Neural progenitor cell (in vitro differentiated cells): ENCODE measurements at regions not wholly inside any gene's neighbourhood (a gene's known extent, or its start where the extent isn't known, plus 50 kb on each side); places are given as distances from the start of the nearest gene placed in this dataset.

ENCODE experiments used
- DNase-seq: peaks from one replicate; pipeline ENCODE4 v3.0.0-alpha.2; 2016; ENCODE audit warnings: low spot score
- H2AFZ ChIP-seq: fragments of 200-600 bp; sonication (generic); replicated peaks from 2 replicates; pipeline ENCODE4 v1.6.1; 2016; ENCODE audit warnings: antibody characterized with exemption
- H3F3A ChIP-seq: fragments of 200-600 bp; sonication (generic); 2 replicates; pipeline ENCODE4 v1.6.1; 2016; ENCODE audit warnings: antibody characterized with exemption, low read depth
- H3K27ac ChIP-seq: fragments of 200-600 bp; sonication (generic); 2 replicates; pipeline ENCODE4 v1.5.1; 2016; ENCODE audit warnings: mild to moderate bottlenecking
- H3K27me3 ChIP-seq: fragments of 200-600 bp; sonication (generic); 2 replicates; pipeline ENCODE4 v1.6.1; 2016; ENCODE audit warnings: mild to moderate bottlenecking, moderate library complexity
- H3K36me3 ChIP-seq: fragments of 200-600 bp; sonication (generic); 2 replicates; pipeline ENCODE4 v1.5.1; 2016
- H3K4me1 ChIP-seq: fragments of 200-600 bp; sonication (generic); 2 replicates; pipeline ENCODE4 v1.6.1; 2016; ENCODE audit warnings: mixed run types
- H3K4me2 ChIP-seq: fragments of 200-600 bp; sonication (generic); 2 replicates; pipeline ENCODE4 v1.6.1; 2016
- H3K4me3 ChIP-seq: fragments of 200-600 bp; sonication (generic); 2 replicates; pipeline ENCODE4 v1.5.1; 2016
- H3K79me2 ChIP-seq: fragments of 200-600 bp; sonication (generic); 2 replicates; pipeline ENCODE4 v1.6.1; 2016; ENCODE audit warnings: low read depth
- H3K9ac ChIP-seq: fragments of 200-600 bp; sonication (generic); 2 replicates; pipeline ENCODE4 v1.6.1; 2016
- H3K9me3 ChIP-seq: fragments of 200-600 bp; sonication (generic); 2 replicates; pipeline ENCODE4 v1.5.1; 2016; ENCODE audit warnings: low read depth
- H4K20me1 ChIP-seq: fragments of 200-600 bp; sonication (generic); 2 replicates; pipeline ENCODE4 v1.6.1; 2016; ENCODE audit warnings: low read depth
- H3K27ac Mint-ChIP-seq: 3 replicates; pipeline ENCODE4 v1.8.0; 2021; ENCODE audit warnings: mixed read lengths
- H3K27me3 Mint-ChIP-seq: 2 replicates; pipeline ENCODE4 v1.8.0; 2022; ENCODE audit warnings: low read depth, mild to moderate bottlenecking, inconsistent platforms, moderate library complexity, mixed read lengths; ENCODE audit not compliant: insufficient read depth
- H3K36me3 Mint-ChIP-seq: 3 replicates; pipeline ENCODE4 v1.8.0; 2021; ENCODE audit warnings: mixed read lengths
- H3K4me1 Mint-ChIP-seq: 3 replicates; pipeline ENCODE4 v1.8.0; 2021; ENCODE audit warnings: mixed read lengths
- H3K4me3 Mint-ChIP-seq: 3 replicates; pipeline ENCODE4 v1.8.0; 2021; ENCODE audit warnings: mild to moderate bottlenecking, moderate library complexity, mixed read lengths
- H3K9me3 Mint-ChIP-seq: 3 replicates; pipeline ENCODE4 v1.8.0; 2020; ENCODE audit warnings: mixed read lengths
- EZH2 ChIP-seq: fragments of 200-600 bp; sonication (generic); IDR thresholded peaks from 2 replicates; pipeline ENCODE4 v1.6.1; 2017; ENCODE audit warnings: antibody characterized with exemption, mild to moderate bottlenecking, moderate library complexity
- EZH2phosphoT487 ChIP-seq: fragments of 200-600 bp; sonication (generic); IDR thresholded peaks from 2 replicates; pipeline ENCODE4 v1.6.1; 2017; ENCODE audit warnings: antibody characterized with exemption
- TF ChIP-seq, protein P1 (sequence below): fragments of 200-600 bp; sonication (generic); IDR thresholded peaks from 2 replicates; pipeline ENCODE4 v1.5.1; 2017; ENCODE audit warnings: antibody characterized with exemption, mild to moderate bottlenecking

DNA sequence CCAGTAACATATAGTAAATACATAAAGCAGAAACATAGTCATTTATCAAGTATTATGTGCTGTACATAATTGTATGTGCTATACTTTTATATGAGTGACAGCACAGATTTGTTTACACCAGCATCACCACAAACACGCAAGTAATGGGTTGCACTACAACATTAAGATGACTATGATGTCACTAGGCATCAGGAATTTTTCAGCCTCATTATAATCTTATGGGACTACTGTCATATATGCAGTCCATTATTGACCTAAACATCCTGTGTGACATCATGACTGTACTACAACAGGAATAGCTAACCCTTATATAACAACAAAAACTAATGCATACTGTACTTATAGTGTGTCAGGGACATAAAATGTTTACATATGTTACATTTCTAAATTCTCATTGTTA, 50.2 kb upstream of the IZUMO1R start:
- Histone ChIP-seq H3K79me2 (no peaks in the 10 kb centered on the region), H3K9me3 (no peaks in the 10 kb centered on the region), H3K27ac (no peak overlapping the region), H4K20me1 (no peaks in the 10 kb centered on the region), H3K4me1 (no peaks in the 10 kb centered on the region), H3K36me3 (no peaks in the 10 kb centered on the region), H3F3A (no peaks in the 10 kb centered on the region), H3K9ac (no peak overlapping the region), H2AFZ (no peak overlapping the region), H3K4me3 (no peak overlapping the region), H3K27me3 (no peaks in the 10 kb centered on the region), H3K4me2 (no peak overlapping the region)
- no peak for DNase-seq
- no peak overlapping the region for H3K4me3 Mint-ChIP-seq
- TF ChIP-seq EZH2phosphoT487 (no peak), EZH2 (no peak)
- TF ChIP-seq, protein P1, sequence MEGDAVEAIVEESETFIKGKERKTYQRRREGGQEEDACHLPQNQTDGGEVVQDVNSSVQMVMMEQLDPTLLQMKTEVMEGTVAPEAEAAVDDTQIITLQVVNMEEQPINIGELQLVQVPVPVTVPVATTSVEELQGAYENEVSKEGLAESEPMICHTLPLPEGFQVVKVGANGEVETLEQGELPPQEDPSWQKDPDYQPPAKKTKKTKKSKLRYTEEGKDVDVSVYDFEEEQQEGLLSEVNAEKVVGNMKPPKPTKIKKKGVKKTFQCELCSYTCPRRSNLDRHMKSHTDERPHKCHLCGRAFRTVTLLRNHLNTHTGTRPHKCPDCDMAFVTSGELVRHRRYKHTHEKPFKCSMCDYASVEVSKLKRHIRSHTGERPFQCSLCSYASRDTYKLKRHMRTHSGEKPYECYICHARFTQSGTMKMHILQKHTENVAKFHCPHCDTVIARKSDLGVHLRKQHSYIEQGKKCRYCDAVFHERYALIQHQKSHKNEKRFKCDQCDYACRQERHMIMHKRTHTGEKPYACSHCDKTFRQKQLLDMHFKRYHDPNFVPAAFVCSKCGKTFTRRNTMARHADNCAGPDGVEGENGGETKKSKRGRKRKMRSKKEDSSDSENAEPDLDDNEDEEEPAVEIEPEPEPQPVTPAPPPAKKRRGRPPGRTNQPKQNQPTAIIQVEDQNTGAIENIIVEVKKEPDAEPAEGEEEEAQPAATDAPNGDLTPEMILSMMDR, result no peak
- H3K27me3 Mint-ChIP-seq, result no peaks in the 10 kb centered on the region
- peaks cover 9% of the 10 kb centered on the region for H3K9me3 Mint-ChIP-seq
- H3K36me3 Mint-ChIP-seq, result no peaks in the 10 kb centered on the region
- no peak overlapping the region for H3K27ac Mint-ChIP-seq
- no peaks in the 10 kb centered on the region for H3K4me1 Mint-ChIP-seq
